ENCODE measurements at regions not wholly inside any gene's neighbourhood (a gene's known extent, or its start where the extent isn't known, plus 50 kb on each side); places are given as distances from the start of the nearest gene placed in this dataset.

- no peak for DNase-seq (ENCODE audit: extremely low read depth in 1 of 2, low read depth in 1 of 2)
Observed at GRCh38 chr13:34589581-34589980, 352.5 kb upstream of the NBEA start.

- no peak for DNase-seq (ENCODE audit: extremely low read depth in 1 of 2, low read depth in 1 of 2)
Observed at GRCh38 chr13:34591129-34591528, 350.9 kb upstream of the NBEA start.

- no peak for DNase-seq (ENCODE audit: extremely low read depth in 1 of 2, low read depth in 1 of 2)
Observed at GRCh38 chr13:34591900-34592529, 350.1 kb upstream of the NBEA start.

- DNase-seq (ENCODE audit: extremely low read depth in 1 of 2, low read depth in 1 of 2), result no peak
Observed at GRCh38 chr13:34593658-34594057, 348.4 kb upstream of the NBEA start.

DNA sequence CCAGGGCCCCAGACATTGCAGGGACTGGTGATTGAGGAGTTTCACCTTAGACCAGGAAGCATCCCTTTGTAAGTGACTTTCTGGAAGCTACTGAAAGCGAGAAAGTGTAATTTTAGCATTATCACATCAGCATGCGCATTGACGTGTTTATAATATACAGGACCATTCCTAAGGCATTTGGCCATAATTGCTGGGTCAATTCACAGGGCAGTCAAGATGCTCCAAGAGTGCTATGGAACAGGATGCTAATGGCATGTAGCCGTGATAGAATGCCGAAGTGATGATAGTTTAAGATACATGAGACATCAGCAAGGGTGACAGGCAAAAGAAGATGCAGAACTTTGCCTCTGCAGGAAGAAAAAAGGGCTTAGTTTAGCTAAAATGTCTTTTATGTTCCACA, 347.6 kb upstream of the NBEA start:
- no peak for DNase-seq (ENCODE audit: extremely low read depth in 1 of 2, low read depth in 1 of 2)

DNA sequence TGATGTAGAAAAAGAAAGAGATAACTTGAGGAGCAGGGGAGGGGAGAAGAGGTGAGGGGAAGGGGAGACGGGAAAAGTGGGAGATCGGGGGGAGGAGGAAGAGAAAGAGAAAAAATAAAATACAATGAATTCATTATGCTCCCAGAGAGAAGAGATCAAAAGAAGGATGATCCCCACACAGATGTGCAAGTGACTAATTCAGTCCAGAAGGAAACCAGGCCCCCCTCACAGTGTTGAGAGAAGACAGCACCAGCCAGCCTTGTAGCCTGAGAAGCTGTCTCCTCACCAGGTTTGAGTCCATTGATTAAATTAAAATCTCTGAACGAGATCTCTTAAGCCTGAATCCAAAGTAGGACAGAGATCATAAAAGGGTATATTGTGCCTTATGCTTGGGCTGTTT, 333.7 kb upstream of the NBEA start:
- no peak for DNase-seq (ENCODE audit: extremely low read depth in 1 of 2, low read depth in 1 of 2)

- DNase-seq (ENCODE audit: extremely low read depth in 1 of 2, low read depth in 1 of 2), result no peak
Observed at GRCh38 chr13:34611671-34612070, 330.4 kb upstream of the NBEA start.

DNA sequence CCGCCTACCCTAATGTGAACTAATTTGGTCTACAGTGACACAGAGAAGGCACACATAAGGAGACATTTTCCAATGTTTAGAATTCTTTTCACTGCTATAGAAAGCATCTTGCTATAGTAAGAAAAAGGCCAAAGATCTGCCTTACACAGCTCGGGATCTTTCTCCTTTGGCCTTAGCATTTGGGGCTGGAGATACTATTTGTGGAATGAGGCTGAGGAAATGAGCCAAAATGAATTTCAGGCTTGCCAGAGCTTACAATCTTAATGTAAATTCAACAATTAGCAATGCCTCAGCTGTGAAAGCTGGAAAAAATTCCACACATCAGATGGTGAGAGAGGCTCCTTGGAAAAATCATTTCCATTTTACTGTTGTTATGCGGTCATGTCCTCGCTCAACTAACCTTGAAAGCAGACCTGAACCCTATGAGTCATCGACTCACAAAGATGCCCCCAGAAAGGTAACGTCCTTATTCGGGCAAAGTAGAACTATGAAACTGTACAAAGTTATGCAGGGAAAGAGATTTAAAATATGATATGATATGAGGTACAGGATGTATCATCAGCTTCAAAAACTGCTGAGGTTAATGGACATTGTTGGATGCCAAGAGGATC, 324.5 kb upstream of the NBEA start:
- DNase-seq (ENCODE audit: extremely low read depth in 1 of 2, low read depth in 1 of 2), result no peak

- no peak for DNase-seq (ENCODE audit: extremely low read depth in 1 of 2, low read depth in 1 of 2)
Observed at GRCh38 chr13:34618654-34619053, 323.4 kb upstream of the NBEA start.

- no peak for DNase-seq (ENCODE audit: extremely low read depth in 1 of 2, low read depth in 1 of 2)
Observed at GRCh38 chr13:34619326-34619725, 322.7 kb upstream of the NBEA start.

- DNase-seq (ENCODE audit: extremely low read depth in 1 of 2, low read depth in 1 of 2), result no peak
Observed at GRCh38 chr13:34620074-34620850, 321.8 kb upstream of the NBEA start.

- DNase-seq (ENCODE audit: extremely low read depth in 1 of 2, low read depth in 1 of 2), result no peak
Observed at GRCh38 chr13:34620862-34621261, 321.2 kb upstream of the NBEA start.

- DNase-seq (ENCODE audit: extremely low read depth in 1 of 2, low read depth in 1 of 2), result no peak
Observed at GRCh38 chr13:34623331-34623730, 318.7 kb upstream of the NBEA start.

DNA sequence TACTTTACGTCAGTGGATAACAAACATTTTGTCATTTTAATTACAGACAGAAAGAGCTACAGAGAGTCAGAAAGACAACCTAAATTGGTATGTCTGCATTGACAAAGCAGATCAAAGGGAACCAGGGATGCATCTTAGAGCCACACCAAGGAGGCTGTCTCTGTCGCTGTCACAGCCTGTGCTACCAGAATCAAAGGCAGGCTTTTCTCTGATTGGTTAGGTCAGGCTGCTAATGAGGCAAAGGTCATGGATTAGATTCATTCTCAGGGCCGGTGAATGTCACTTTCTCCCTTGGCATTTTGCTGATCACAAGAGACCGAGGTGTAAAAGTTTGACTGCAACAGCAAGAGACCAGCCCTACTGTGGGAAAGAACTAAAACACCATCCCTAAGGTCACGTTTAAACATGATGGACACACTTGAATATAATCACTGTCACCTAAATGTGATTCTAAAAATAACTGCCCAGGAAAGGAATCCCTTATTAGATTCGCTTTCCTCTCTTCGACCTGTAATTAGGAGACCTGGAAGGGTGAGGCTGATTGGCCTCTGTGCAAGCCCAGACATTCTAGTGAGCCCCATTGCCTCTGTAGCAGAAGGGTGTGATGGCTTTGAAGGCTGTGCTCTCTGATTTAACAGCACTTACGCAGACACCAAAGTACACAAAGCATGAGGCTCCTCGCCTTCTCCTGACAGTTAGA, 314.4 kb upstream of the NBEA start:
- DNase-seq (ENCODE audit: extremely low read depth in 1 of 2, low read depth in 1 of 2), result no peak

GRCh38 chr13:34628209-34628682, 313.8 kb upstream of the NBEA start:
- no peak for DNase-seq (ENCODE audit: extremely low read depth in 1 of 2, low read depth in 1 of 2)

- DNase-seq (ENCODE audit: extremely low read depth in 1 of 2, low read depth in 1 of 2), result no peak
Observed at GRCh38 chr13:34634448-34634847, 307.6 kb upstream of the NBEA start.

GRCh38 chr13:34637138-34637537, 304.9 kb upstream of the NBEA start:
- no peak for DNase-seq (ENCODE audit: extremely low read depth in 1 of 2, low read depth in 1 of 2)

GRCh38 chr13:34637636-34638035, 304.4 kb upstream of the NBEA start:
- DNase-seq (ENCODE audit: extremely low read depth in 1 of 2, low read depth in 1 of 2), result no peak

DNA sequence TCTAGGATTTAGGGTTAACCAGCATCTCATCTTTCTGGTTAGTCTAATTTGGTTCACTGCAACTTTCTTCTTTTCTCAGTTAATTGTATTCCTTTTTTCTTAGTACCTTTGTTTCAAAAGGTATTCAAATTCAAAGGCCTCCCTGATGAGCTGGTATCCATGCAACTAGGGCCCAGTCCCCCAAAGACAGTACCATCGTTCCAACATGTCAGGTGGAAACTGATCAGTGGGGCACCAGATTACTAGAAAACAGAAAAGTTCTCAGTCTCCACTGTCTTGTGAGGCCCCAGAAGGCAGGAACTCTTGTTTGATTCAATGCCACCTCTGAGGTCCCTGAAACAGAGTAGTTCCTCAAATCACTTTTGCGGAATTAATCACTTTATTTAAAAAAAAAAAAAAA, 303.2 kb upstream of the NBEA start:
- DNase-seq (ENCODE audit: extremely low read depth in 1 of 2, low read depth in 1 of 2), result no peak

DNA sequence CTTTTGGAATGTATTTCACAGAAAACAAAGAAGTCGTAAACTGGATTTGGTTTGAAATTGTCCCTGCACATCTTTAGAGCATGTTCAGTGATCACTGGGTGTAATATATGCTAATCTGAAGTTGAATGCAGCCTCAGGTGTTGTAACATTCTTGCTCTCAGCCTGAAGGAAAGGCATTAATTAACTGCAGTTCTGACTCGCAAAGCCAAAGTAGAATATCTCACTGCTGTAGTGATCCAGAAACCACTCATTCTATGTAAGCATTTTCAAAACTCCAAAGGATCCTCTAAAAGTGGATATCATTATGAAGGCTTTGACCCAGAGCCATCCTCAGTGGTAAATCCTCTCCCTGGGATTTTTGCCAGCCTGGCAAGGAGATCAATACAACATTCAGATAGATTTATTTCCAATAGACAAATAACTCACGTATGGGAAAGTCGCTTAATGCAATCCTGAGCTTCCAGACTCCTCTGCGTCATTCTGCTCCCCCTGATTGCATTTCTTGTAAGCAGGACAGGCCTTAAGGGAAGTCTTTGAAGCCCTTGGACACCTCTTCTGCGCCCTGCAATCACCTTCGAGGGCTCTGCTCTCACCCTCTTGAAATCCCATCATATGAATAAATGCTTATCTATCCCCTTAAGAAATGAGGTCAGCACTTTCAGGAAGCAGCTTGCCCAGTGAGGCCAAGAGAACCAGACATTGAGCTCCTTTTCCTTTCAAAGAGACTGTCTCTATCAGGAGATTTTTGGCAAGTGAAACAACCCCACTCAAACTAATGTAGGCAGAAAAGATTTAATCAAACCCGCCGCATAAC, 301.7 kb upstream of the NBEA start:
- DNase-seq (ENCODE audit: extremely low read depth in 1 of 2, low read depth in 1 of 2), result no peak

DNA sequence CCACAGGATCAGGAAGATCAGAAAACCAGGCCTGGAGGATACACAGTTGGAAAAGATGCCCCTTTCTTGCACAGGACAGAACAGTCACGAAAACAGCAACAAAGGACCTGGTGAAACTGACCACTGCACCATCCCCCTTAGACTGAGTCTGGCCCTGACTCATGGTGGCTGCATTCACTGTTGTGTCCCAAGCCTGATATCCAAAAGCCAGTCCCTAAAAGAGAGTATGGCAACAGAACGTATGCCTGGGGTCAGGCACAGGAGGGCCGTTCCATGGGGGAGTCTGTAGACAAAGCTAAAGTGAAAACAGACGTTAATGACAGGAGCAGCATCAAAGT, 301.1 kb upstream of the NBEA start:
- DNase-seq (ENCODE audit: extremely low read depth in 1 of 2, low read depth in 1 of 2), result no peak

Measured in stimulated activated CD8-positive, alpha-beta memory T cell treated with anti-CD3 and anti-CD28 coated beads, Interleukin-7, amount 100 ng/mL, for 48 hours (primary cell).